ENCODE measurements at regions not wholly inside any gene's neighbourhood (a gene's known extent, or its start where the extent isn't known, plus 50 kb on each side); places are given as distances from the start of the nearest gene placed in this dataset.

DNA sequence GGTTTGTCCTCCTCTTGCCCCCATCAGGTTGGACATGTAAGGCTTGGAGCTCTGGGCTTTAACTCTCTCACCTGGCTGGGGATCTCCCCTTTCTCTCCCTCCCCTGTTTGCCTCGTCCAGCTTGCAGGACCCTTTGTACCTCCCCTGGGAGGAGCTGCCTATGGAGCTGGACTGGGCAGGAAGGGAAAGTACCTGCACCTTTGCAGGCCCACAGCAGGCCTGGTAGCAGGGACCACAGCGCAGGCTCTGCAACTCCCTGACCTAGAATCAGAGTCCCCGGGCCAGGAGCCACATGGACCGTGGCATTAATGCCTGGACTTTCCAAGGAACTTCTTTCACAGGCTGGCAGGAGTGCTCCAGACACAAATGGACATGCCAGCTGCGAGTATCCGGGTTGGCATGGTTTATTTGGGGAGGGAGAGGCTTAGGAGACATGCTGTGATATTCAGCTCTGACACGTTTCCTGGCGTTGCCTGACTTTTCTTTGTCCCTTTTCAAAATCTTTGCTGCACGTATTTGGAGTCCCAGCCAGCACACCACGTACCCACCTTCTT, 268.5 kb upstream of the EXOC2 start:
- TF ChIP-seq, protein P1, sequence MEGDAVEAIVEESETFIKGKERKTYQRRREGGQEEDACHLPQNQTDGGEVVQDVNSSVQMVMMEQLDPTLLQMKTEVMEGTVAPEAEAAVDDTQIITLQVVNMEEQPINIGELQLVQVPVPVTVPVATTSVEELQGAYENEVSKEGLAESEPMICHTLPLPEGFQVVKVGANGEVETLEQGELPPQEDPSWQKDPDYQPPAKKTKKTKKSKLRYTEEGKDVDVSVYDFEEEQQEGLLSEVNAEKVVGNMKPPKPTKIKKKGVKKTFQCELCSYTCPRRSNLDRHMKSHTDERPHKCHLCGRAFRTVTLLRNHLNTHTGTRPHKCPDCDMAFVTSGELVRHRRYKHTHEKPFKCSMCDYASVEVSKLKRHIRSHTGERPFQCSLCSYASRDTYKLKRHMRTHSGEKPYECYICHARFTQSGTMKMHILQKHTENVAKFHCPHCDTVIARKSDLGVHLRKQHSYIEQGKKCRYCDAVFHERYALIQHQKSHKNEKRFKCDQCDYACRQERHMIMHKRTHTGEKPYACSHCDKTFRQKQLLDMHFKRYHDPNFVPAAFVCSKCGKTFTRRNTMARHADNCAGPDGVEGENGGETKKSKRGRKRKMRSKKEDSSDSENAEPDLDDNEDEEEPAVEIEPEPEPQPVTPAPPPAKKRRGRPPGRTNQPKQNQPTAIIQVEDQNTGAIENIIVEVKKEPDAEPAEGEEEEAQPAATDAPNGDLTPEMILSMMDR (IDR thresholded peaks at IDR 0.05) = no peak
- TF ChIP-seq POLR2A (IDR thresholded peaks at IDR 0.05) = no peak

Measured in testis (tissue), 2 donors.